Activated CD8-positive, alpha-beta T cell treated with anti-CD3 and anti-CD28 coated beads, Interleukin-2, amount 10 ng/mL, durations not matched to agents 7 days and 5 days (primary cell): ENCODE measurements at regions not wholly inside any gene's neighbourhood (a gene's known extent, or its start where the extent isn't known, plus 50 kb on each side); places are given as distances from the start of the nearest gene placed in this dataset.

ENCODE experiments used
- ATAC-seq: fragments of 150-1000 bp; cut with Tn5 transposase; one replicate; pipeline ENCODE4 v1.10.0; 2021; ENCODE audit warnings: moderate library complexity
- CTCF ChIA-PET: fragments of 350-600 bp; sonication (Branson Sonifier 250); formaldehyde crosslinking; loops from one replicate; lab custom pipeline; 2021; ENCODE audit warnings: antibody characterized with exemption; lab: Charles Lee
- POLR2A ChIA-PET: fragments of 350-600 bp; sonication (Branson Sonifier 250); formaldehyde crosslinking; loops from one replicate; lab custom pipeline; 2021; ENCODE audit warnings: antibody characterized with exemption; lab: Charles Lee
- DNase-seq: peaks from one replicate; pipeline ENCODE4 v3.0.0-alpha.2; 2020
- H3K27ac Mint-ChIP-seq: one replicate; pipeline ENCODE4 v1.8.0; 2021; ENCODE audit warnings: mild to moderate bottlenecking, mixed read lengths
- H3K27me3 Mint-ChIP-seq: one replicate; pipeline ENCODE4 v1.8.0; 2021; ENCODE audit warnings: low read depth, mixed read lengths
- H3K36me3 Mint-ChIP-seq: one replicate; pipeline ENCODE4 v1.8.0; 2021; ENCODE audit warnings: low read depth, mixed read lengths
- H3K4me1 Mint-ChIP-seq: one replicate; pipeline ENCODE4 v1.8.0; 2021; ENCODE audit warnings: low read depth, mixed read lengths
- H3K4me3 Mint-ChIP-seq: one replicate; pipeline ENCODE4 v1.8.0; 2021; ENCODE audit warnings: mild to moderate bottlenecking, mixed read lengths
- H3K9me3 Mint-ChIP-seq: one replicate; pipeline ENCODE4 v1.8.0; 2022; ENCODE audit warnings: mixed read lengths; ENCODE audit not compliant: insufficient read depth

DNA sequence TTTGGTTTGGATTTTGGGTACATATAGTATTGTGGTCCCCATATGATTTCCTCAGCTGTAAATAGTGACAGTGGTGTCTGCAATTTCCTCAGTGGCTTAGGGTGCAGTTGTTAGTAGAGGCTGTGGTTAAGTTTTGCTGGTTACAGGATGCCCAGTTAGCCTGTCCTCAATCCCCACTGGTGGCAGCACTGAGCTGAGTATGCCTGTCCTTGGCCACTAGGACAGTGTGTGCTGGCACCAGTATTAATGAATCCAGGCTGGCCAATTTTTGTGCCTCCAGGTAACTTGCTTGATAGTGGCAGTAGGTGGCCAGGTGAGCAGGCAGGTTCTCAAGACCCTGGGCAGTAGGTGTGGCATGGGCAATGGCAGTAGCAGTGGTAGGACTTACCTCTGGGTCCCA lies 973.1 kb downstream of the TMEM182 start:
- ChIA-PET CTCF (no interaction called here), POLR2A (no interaction called here)
- ATAC-seq (no peak), DNase-seq (no peak)
- Mint-ChIP-seq H3K4me1 (no peaks in the 10 kb centered on the region), H3K9me3 (peaks cover 27% of the 10 kb centered on the region), H3K4me3 (no peak overlapping the region), H3K27ac (no peak overlapping the region), H3K27me3 (no peaks in the 10 kb centered on the region), H3K36me3 (no peaks in the 10 kb centered on the region)

DNA sequence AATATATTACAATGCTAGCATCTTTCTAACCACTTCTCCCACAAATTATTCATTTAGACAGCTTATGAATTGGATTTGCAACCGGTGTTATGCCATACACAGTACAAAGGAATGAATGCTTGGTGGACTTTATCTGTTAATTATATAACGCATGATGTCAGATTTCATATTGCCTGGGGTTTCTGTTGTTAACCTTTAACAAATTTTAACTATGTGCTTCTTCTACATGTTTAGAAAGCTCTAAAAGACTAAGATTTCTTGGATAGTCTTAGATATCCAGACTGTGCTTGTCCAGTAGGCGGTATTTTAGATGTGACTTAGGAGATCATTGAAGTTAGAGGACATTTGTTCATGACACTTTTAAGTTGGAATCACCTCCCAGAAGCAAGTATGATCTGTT lies 976.3 kb downstream of the TMEM182 start:
- Mint-ChIP-seq H3K4me1 (no peaks in the 10 kb centered on the region), H3K36me3 (no peaks in the 10 kb centered on the region), H3K9me3 (peaks cover 26% of the 10 kb centered on the region), H3K27me3 (no peaks in the 10 kb centered on the region), H3K4me3 (no peak overlapping the region), H3K27ac (no peak overlapping the region)
- ChIA-PET POLR2A (no interaction called here), CTCF (no interaction called here)
- ATAC-seq, result no peak
- no peak for DNase-seq

GRCh38 chr2:103738606-103739005 lies 976.8 kb downstream of the TMEM182 start:
- DNase-seq (no peak), ATAC-seq (no peak)
- H3K36me3 Mint-ChIP-seq, result no peaks in the 10 kb centered on the region
- no peak overlapping the region for H3K27ac Mint-ChIP-seq
- H3K9me3 Mint-ChIP-seq, result peaks cover 26% of the 10 kb centered on the region
- H3K4me1 Mint-ChIP-seq, result no peaks in the 10 kb centered on the region
- CTCF ChIA-PET, result no interaction called here
- POLR2A ChIA-PET, result no interaction called here
- H3K27me3 Mint-ChIP-seq, result no peaks in the 10 kb centered on the region
- H3K4me3 Mint-ChIP-seq, result no peak overlapping the region

DNA sequence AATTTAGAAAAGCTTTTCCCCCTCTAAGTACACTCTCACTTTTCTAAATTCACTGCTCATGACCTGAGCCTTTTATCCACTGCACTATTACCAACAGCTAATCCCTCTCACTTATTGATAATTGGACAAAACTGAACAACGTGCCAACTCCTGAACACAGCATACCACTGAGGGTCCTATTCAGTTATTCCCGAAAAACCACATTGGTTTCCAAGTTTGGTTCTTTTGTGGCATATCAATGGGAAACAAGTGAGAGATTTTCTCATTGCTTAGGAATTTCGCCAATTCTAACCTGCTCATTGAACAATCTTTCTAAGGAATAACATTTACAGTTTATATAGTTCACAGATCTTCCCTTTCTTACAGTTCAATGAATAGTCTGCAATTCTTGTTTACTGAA lies 977.4 kb downstream of the TMEM182 start:
- H3K4me1 Mint-ChIP-seq, result no peaks in the 10 kb centered on the region
- H3K27ac Mint-ChIP-seq, result no peak overlapping the region
- no peak for ATAC-seq
- ChIA-PET CTCF (no interaction called here), POLR2A (no interaction called here)
- no peak for DNase-seq
- no peak overlapping the region for H3K4me3 Mint-ChIP-seq
- no peaks in the 10 kb centered on the region for H3K36me3 Mint-ChIP-seq
- H3K27me3 Mint-ChIP-seq, result no peaks in the 10 kb centered on the region
- H3K9me3 Mint-ChIP-seq, result peaks cover 22% of the 10 kb centered on the region

DNA sequence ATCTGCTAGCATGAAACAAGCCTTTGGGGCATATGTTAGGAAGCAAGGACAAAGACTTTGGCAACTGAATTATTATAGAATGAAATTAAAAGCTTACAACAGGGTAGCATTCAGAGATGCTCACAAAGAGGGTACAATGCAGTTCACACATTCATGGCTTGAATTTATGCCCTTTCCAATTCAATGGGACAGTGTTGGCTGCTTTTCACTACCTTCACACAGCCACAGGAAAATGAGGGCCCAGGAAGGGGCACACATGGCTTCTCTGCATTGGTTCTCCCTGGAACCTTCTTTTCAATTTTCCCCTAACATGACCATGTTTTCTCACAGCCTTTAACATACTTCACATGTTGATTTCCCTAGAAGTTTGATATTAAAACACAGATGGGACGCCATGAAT lies 978.1 kb downstream of the TMEM182 start:
- no peak overlapping the region for H3K27ac Mint-ChIP-seq
- H3K36me3 Mint-ChIP-seq, result no peaks in the 10 kb centered on the region
- no peaks in the 10 kb centered on the region for H3K27me3 Mint-ChIP-seq
- peaks cover 15% of the 10 kb centered on the region for H3K9me3 Mint-ChIP-seq
- no peaks in the 10 kb centered on the region for H3K4me1 Mint-ChIP-seq
- ATAC-seq (no peak), DNase-seq (no peak)
- no peak overlapping the region for H3K4me3 Mint-ChIP-seq
- ChIA-PET POLR2A (no interaction called here), CTCF (no interaction called here)

DNA sequence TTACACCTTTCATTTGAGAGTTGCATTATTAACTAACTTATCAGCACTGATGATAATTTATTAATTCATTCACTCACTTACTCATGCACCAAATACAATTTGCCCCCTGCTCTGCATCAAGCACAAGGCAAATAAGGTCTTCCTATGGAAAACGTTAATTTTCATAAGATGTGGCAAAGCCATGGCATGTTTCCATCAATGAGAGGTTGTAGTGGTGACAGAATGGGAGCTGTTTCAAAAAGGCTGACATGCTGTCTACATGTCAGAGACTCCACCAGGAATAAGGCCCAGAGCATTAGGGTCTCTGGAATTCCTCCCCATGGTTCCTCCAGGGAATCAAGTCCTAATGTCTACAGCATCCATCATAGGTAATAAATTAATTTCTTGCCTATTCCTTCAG lies 978.8 kb downstream of the TMEM182 start:
- POLR2A ChIA-PET, result no interaction called here

DNA sequence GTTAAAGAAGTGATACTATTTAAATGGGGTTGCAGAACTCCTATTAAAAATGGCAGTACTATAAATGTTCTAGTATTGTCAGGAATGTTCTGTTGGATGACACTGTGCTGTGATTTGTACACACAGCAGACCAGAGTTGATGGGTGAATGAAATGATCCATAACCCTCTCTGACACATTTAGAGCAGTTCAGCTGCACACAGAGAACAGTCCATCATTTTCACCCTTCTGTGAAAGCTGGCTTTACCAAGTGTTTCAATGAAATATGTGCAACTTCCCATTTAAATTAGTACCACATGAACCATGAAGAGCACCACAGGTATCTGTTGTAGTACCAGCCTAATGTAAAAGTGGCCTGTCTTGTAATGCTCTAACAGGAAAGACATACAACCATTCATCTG lies 981.4 kb downstream of the TMEM182 start:
- no peaks in the 10 kb centered on the region for H3K36me3 Mint-ChIP-seq
- H3K27me3 Mint-ChIP-seq, result no peaks in the 10 kb centered on the region
- DNase-seq, result no peak
- no peak overlapping the region for H3K4me3 Mint-ChIP-seq
- peaks cover 9% of the 10 kb centered on the region for H3K9me3 Mint-ChIP-seq
- CTCF ChIA-PET, result no interaction called here
- no peak for ATAC-seq
- POLR2A ChIA-PET, result no interaction called here
- H3K27ac Mint-ChIP-seq, result no peak overlapping the region
- H3K4me1 Mint-ChIP-seq, result no peaks in the 10 kb centered on the region

More for the DNA sequence above, 978.8 kb downstream of the TMEM182 start:
- Mint-ChIP-seq H3K4me3 (no peak overlapping the region), H3K9me3 (peaks cover 14% of the 10 kb centered on the region), H3K27me3 (no peaks in the 10 kb centered on the region), H3K4me1 (no peaks in the 10 kb centered on the region), H3K36me3 (no peaks in the 10 kb centered on the region), H3K27ac (no peak overlapping the region)
- no peak for DNase-seq
- no peak for ATAC-seq
- CTCF ChIA-PET, result no interaction called here

DNA sequence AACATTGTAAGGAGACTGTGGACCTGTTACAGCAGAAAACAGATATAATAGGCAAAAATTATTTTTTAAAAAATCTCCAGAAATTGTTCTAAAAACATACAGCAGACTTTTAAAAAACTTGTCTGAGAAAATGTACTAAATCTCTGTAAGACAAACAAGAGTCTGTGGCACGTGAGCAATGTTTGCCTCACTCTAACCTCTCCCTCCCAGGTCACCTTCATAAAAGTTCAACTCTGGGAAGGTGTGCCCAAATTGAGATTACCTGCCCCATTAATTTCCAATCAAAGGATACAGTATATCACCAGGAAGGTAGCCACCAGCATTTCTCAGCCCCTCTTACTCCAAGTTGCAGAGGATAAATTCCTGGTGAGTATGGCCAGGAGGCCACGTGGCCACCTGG lies 992.7 kb downstream of the TMEM182 start:
- H3K27ac Mint-ChIP-seq, result no peak overlapping the region
- H3K4me1 Mint-ChIP-seq, result no peaks in the 10 kb centered on the region
- H3K9me3 Mint-ChIP-seq, result peaks cover 5% of the 10 kb centered on the region
- ATAC-seq, result no peak
- DNase-seq, result no peak
- ChIA-PET POLR2A (no interaction called here), CTCF (no interaction called here)
- no peaks in the 10 kb centered on the region for H3K27me3 Mint-ChIP-seq
- H3K4me3 Mint-ChIP-seq, result no peak overlapping the region
- no peaks in the 10 kb centered on the region for H3K36me3 Mint-ChIP-seq

DNA sequence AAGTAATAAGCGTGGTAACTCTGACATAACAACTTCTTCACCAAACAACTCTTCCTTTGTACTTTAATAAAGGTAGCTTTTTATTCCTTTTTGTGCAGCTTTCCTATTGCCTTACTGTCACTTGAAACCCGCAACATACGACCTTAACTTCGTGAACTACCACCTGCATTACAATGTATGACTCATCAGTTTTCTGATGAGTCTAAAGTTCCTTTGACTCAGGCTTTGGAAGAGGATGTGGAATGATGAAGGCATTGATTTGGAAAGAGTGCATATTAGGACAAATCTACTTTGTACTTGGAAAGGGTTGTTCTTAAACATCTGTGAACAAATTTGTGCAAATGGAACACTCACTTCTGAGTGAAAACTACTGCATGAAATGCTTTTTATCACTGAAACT lies 1012.1 kb downstream of the TMEM182 start:
- ATAC-seq (no peak), DNase-seq (no peak)
- Mint-ChIP-seq H3K4me3 (no peak overlapping the region), H3K9me3 (no peaks in the 10 kb centered on the region), H3K27me3 (no peaks in the 10 kb centered on the region), H3K4me1 (no peaks in the 10 kb centered on the region), H3K36me3 (no peaks in the 10 kb centered on the region), H3K27ac (no peak overlapping the region)
- ChIA-PET POLR2A (no interaction called here), CTCF (no interaction called here)

GRCh38 chr2:103780088-103780702 lies 1018.4 kb downstream of the TMEM182 start:
- ATAC-seq, result no peak
- ChIA-PET POLR2A (no interaction called here), CTCF (no interaction called here)
- H3K36me3 Mint-ChIP-seq, result no peaks in the 10 kb centered on the region
- no peaks in the 10 kb centered on the region for H3K4me1 Mint-ChIP-seq
- no peaks in the 10 kb centered on the region for H3K27me3 Mint-ChIP-seq
- no peaks in the 10 kb centered on the region for H3K9me3 Mint-ChIP-seq
- no peak overlapping the region for H3K27ac Mint-ChIP-seq
- H3K4me3 Mint-ChIP-seq, result no peak overlapping the region
- no peak for DNase-seq

GRCh38 chr2:103781313-103781712 lies 1019.5 kb downstream of the TMEM182 start:
- no peak overlapping the region for H3K27ac Mint-ChIP-seq

GRCh38 chr2:103784261-103784660 lies 1022.4 kb downstream of the TMEM182 start:
- H3K4me3 Mint-ChIP-seq, result no peak overlapping the region
- no peak for DNase-seq
- H3K27ac Mint-ChIP-seq, result no peak overlapping the region
- no peaks in the 10 kb centered on the region for H3K27me3 Mint-ChIP-seq
- no peaks in the 10 kb centered on the region for H3K36me3 Mint-ChIP-seq
- ATAC-seq, result no peak
- H3K4me1 Mint-ChIP-seq, result no peaks in the 10 kb centered on the region
- no peaks in the 10 kb centered on the region for H3K9me3 Mint-ChIP-seq
- ChIA-PET POLR2A (no interaction called here), CTCF (no interaction called here)

More at GRCh38 chr2:103781313-103781712, 1019.5 kb downstream of the TMEM182 start:
- DNase-seq (no peak), ATAC-seq (no peak)
- Mint-ChIP-seq H3K4me1 (no peaks in the 10 kb centered on the region), H3K27me3 (no peaks in the 10 kb centered on the region), H3K4me3 (no peak overlapping the region), H3K9me3 (no peaks in the 10 kb centered on the region), H3K36me3 (no peaks in the 10 kb centered on the region)
- ChIA-PET CTCF (no interaction called here), POLR2A (no interaction called here)

DNA sequence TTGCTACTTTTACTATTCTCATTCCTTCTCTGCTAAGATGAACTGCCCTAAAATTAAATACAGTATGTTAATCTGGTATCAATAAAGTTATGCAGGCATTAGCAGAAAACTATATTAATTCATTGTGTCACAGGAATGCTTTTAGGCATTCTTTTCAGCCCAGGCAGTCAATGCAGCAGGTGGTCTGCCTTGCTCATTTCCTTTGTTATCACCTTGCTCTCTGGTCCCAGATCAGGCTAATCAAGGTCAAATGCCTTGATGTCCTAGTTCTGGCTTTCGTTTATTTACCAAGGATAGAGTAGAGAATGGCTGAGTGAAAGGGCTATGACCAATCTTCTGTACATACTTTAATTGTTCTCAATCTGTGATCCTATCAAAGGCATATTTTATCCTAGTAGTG lies 1023.6 kb downstream of the TMEM182 start:
- no peaks in the 10 kb centered on the region for H3K27me3 Mint-ChIP-seq
- H3K4me1 Mint-ChIP-seq, result no peaks in the 10 kb centered on the region
- DNase-seq (no peak), ATAC-seq (no peak)
- no peaks in the 10 kb centered on the region for H3K36me3 Mint-ChIP-seq
- ChIA-PET POLR2A (no interaction called here), CTCF (no interaction called here)
- H3K9me3 Mint-ChIP-seq, result no peaks in the 10 kb centered on the region
- H3K27ac Mint-ChIP-seq, result no peak overlapping the region
- H3K4me3 Mint-ChIP-seq, result no peak overlapping the region
